Psoas muscle (tissue), 7 donors: ENCODE measurements at regions not wholly inside any gene's neighbourhood (a gene's known extent, or its start where the extent isn't known, plus 50 kb on each side); places are given as distances from the start of the nearest gene placed in this dataset.

Experiments
- ATAC-seq, 4 donors: fragments of 200-7000 bp; cut with Tn5 transposase; one replicate each; pipeline ENCODE4 v1.9.1; 2020; ENCODE audit warnings: moderate library complexity in 3 of 4, mild to moderate bottlenecking in 2 of 4
- DNase-seq, 2 donors: peaks; one replicate each; pipeline ENCODE4 v3.0.0-alpha.2; 2020
- H3K27ac ChIP-seq: fragments of 200-600 bp; one replicate; pipeline ENCODE4 v1.8.0; 2022
- H3K27me3 ChIP-seq, 3 donors: fragments of 200-600 bp in 1 of 3; one replicate each; pipeline versions ENCODE4 v1.6.1 to v1.8.0; 2013 to 2022; ENCODE audit warnings: low read length in 2 of 3, mild to moderate bottlenecking in 2 of 3, moderate library complexity in 1 of 3; ENCODE audit not compliant: insufficient read depth in 3 of 3
- H3K36me3 ChIP-seq, 2 donors: fragments of 200-600 bp in 1 of 2; one replicate each; pipeline versions ENCODE4 v1.6.1 to v1.8.0; 2013 to 2022; ENCODE audit warnings: low read depth in 1 of 2, mild to moderate bottlenecking in 1 of 2, moderate library complexity in 1 of 2; ENCODE audit not compliant: insufficient read depth in 1 of 2
- H3K4me1 ChIP-seq: fragments of 200-600 bp; one replicate; pipeline ENCODE4 v1.8.0; 2022
- H3K4me3 ChIP-seq: fragments of 200-600 bp; one replicate; pipeline ENCODE4 v1.8.0; 2022; ENCODE audit warnings: mild to moderate bottlenecking
- H3K9me3 ChIP-seq: fragments of 200-600 bp; one replicate; pipeline ENCODE4 v1.8.0; 2022
- WGBS, 3 donors: extraction: QIAGEN DNeasy Blood & Tissue Kit; methylation state at CpG; one replicate each; pipeline versions ENCODE4 v1.1.6 to v1.1.7; 2013; 5-methylcytosine and 5-hydroxymethylcytosine counted together
- intact Hi-C, 2 donors: fragments of 100-400 bp; cut with DNase I; formaldehyde crosslinking; loops; one replicate each; pipeline versions ENCODE4 v1.11.0 to v1.14.2; 2022
- TF ChIP-seq, protein P1 (sequence below): fragments of 200-600 bp; IDR thresholded peaks from one replicate; pipeline ENCODE4 v1.8.0; 2022; ENCODE audit warnings: antibody characterized with exemption
- donor health status: healthy with polysubstance abuse.
- donor health status: DM: no; HTN: no; CAD: no; lungs with moderate emphysema.
- donor health status: Bipolar disorder and iron deficiency.
- donor health status: healthy.
- donor health status: DM: yes; HTN: yes; CAD: no.
- donor health status: DM: no; HTN: no; CAD: no.
- donor health status: DM: yes; HTN: yes; CAD: no.

GRCh38 chr13:106369091-106369490, 166.4 kb downstream of the EFNB2 start:
- Histone ChIP-seq H3K4me3 (no peak overlapping the region), H3K36me3 (no peaks in the 10 kb centered on the region), H3K9me3 (no peaks in the 10 kb centered on the region), H3K27me3 (no peaks in the 10 kb centered on the region), H3K27ac (no peak overlapping the region), H3K4me1 (no peaks in the 10 kb centered on the region)
- TF ChIP-seq, protein P1, sequence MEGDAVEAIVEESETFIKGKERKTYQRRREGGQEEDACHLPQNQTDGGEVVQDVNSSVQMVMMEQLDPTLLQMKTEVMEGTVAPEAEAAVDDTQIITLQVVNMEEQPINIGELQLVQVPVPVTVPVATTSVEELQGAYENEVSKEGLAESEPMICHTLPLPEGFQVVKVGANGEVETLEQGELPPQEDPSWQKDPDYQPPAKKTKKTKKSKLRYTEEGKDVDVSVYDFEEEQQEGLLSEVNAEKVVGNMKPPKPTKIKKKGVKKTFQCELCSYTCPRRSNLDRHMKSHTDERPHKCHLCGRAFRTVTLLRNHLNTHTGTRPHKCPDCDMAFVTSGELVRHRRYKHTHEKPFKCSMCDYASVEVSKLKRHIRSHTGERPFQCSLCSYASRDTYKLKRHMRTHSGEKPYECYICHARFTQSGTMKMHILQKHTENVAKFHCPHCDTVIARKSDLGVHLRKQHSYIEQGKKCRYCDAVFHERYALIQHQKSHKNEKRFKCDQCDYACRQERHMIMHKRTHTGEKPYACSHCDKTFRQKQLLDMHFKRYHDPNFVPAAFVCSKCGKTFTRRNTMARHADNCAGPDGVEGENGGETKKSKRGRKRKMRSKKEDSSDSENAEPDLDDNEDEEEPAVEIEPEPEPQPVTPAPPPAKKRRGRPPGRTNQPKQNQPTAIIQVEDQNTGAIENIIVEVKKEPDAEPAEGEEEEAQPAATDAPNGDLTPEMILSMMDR = no peak
- intact Hi-C loops = no loop called here
- no peak for DNase-seq
- 39 to 50% (median 47%) methylated on average over 6 of the region's 6 CpGs for WGBS, 3 donors
- ATAC-seq = no peak

- TF ChIP-seq, protein P1 = no peak
- intact Hi-C loops = no loop called here
- no peak overlapping the region for H3K27ac ChIP-seq
- H3K4me3 ChIP-seq = no peak overlapping the region
- 67 to 74% (median 68%) methylated on average over 3 of the region's 3 CpGs for WGBS, 3 donors
- no peaks in the 10 kb centered on the region for H3K27me3 ChIP-seq
- ATAC-seq (no peak), DNase-seq (no peak)
- no peaks in the 10 kb centered on the region for H3K9me3 ChIP-seq
- no peaks in the 10 kb centered on the region for H3K4me1 ChIP-seq
- no peaks in the 10 kb centered on the region for H3K36me3 ChIP-seq
Observed at GRCh38 chr13:106367361-106367971, 168.0 kb downstream of the EFNB2 start.

DNA sequence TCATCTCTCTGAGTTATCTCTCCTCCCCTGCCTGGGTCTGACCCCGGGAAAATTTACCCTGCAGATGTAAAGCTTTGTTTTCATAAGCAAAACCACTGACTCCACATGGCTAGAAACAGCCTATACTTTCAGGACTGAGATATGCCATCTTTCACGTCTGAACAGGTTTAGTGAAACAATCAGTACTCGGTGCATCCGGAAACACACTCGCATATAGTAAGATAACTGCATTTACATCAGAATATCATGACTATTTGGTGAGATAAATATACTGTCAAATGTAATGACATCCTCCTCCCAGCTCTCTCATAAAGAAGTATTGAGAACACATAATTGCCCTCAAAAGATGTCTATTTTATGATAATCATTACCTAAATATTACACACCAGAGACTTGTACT, 172.8 kb downstream of the EFNB2 start:
- intact Hi-C loops = no loop called here
- DNase-seq = no peak
- TF ChIP-seq, protein P1 = no peak
- Histone ChIP-seq H3K4me3 (no peak overlapping the region), H3K27ac (no peak overlapping the region), H3K9me3 (no peaks in the 10 kb centered on the region), H3K4me1 (no peaks in the 10 kb centered on the region), H3K27me3 (no peaks in the 10 kb centered on the region), H3K36me3 (no peaks in the 10 kb centered on the region)
- no peak for ATAC-seq
- WGBS, 3 donors = 81 to 85% (median 83%) methylated on average over 5 of the region's 5 CpGs

DNA sequence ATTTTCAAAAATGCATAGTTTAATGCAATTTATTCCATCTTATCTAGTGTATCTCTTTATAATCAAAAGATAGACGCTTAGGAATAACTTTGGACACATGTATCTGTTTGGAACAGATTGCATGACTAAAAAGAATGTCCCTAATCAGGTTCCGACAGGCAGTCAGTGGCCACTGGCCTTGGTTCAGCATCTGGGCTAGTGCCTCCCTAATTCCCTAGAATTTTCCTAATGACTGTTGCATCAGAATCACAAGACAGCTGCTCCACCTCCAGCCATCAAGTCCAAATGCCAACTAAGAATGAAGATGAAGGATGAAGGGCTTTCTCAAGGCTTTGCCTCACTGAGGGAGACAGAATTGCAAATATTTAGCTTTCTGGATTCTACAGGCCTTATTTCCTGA, 173.8 kb downstream of the EFNB2 start:
- TF ChIP-seq, protein P1 = no peak
- H3K4me1 ChIP-seq = no peaks in the 10 kb centered on the region
- no peaks in the 10 kb centered on the region for H3K9me3 ChIP-seq
- no peaks in the 10 kb centered on the region for H3K27me3 ChIP-seq
- DNase-seq (no peak), ATAC-seq (no peak)
- WGBS, 3 donors = 58 to 67% (median 59%) methylated on average over 2 of the region's 2 CpGs
- no peak overlapping the region for H3K4me3 ChIP-seq
- no peaks in the 10 kb centered on the region for H3K36me3 ChIP-seq
- no peak overlapping the region for H3K27ac ChIP-seq
- intact Hi-C loops = no loop called here

DNA sequence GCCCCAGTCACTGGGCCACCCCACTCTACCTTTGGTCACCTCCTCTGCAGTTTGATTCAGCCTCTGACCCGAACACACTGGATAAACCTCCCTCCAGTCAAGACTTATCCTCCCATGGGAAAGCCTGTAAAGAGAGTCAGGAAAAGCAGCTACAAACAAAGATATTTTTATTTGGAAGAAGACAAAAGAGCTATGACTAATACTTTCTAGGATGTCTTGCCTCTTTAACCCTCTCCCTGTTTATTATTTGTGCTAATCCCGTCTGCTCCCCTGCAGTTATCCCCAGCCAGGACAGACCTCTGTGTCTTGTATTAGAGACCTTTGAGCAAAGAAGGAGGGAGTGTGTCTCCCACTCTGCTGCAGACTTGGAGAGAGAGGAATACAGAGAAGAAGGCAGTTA, 178.3 kb downstream of the EFNB2 start:
- Histone ChIP-seq H3K9me3 (no peaks in the 10 kb centered on the region), H3K4me3 (no peak overlapping the region), H3K27me3 (no peaks in the 10 kb centered on the region), H3K4me1 (no peaks in the 10 kb centered on the region), H3K27ac (no peak overlapping the region), H3K36me3 (no peaks in the 10 kb centered on the region)
- no peak for DNase-seq
- intact Hi-C loops = no loop called here
- ATAC-seq = no peak
- WGBS, 3 donors = 23 to 57% (median 42%) methylated on average over 2 of the region's 2 CpGs
- TF ChIP-seq, protein P1 = no peak
